ENCODE measurements at regions not wholly inside any gene's neighbourhood (a gene's known extent, or its start where the extent isn't known, plus 50 kb on each side); places are given as distances from the start of the nearest gene placed in this dataset.

DNA sequence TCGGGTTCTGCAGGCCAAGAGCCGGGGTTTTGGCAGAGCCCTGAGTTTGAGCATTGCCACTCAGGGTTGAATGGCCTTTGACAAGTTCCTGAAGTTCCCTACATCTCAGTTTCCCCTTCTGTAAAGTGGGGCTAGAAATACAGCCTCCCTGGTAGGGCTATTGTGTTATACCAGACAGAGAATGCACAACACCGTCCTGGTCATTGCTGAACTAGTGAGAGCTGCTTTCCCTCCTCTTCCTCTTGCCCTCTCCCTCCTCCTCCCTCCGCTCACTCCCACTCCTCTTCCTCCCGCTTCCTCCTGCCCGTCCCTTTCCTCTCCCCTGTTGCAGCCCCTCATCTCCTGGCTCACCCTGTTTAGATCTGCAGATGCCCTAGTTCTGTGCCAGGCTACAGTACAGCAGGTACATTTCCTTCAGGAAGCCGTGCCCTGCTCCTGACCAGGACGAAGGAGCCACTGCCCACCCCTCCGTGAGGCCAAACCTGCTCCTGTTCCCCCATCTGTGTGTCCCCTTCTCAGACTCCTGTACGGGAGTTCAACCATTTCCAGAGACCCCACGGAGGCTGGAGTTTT, 91.5 kb upstream of the SHANK2 start:
- H3K4me3 ChIP-seq (ENCODE audit: insufficient read depth, low read depth, low read length) = no peak overlapping the region
- H3K27me3 ChIP-seq (ENCODE audit: control insufficient read depth, insufficient read depth, low read length) = no peaks in the 10 kb centered on the region
- DNase-seq = no peak
- H3K36me3 ChIP-seq (replicated peaks; ENCODE audit: control insufficient read depth, insufficient read depth, low read length) = no peaks in the 10 kb centered on the region

DNA sequence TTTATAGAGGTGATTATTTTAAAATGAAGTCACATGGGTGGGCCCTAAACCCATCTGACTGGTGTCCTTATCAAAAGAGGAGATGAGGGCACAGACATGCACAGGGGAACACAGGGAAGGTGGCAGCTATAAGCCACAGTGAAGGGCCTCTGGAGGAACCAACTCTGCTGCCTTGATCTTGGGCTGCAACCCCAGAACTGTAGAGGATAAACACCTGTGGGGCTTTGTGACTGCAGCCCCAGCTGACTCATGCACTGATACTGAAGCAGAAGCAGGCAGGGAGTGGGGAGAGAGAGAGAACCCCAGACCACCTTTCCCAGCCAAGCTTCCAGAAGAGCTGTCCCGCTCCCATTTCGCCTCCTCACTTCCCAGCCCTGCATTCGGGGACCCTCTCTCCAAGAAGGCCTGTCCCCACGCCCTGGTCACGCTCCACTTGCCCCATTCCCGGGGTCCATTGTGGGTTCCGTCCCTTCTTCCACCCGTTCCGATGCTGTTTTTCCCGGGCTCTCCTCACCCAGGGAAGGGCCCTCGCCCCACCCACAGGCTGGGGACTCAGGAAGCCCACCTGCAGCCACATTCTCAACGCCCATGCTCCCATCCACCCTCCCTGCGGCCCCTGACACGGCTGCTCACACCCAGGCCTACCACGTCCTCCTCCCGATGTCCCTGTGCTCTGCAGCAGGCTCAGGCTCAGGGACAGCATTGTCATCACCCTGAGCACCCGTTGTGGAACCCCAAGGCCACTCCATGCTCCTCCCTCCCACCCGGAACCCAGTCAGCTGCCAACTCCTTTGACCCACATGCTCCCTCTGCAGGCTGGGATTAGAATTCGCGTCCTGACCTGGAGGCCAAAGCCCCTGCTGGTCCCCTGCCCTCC, 90.8 kb upstream of the SHANK2 start:
- H3K4me3 ChIP-seq (ENCODE audit: insufficient read depth, low read depth, low read length) = no peak overlapping the region
- no peaks in the 10 kb centered on the region for H3K27me3 ChIP-seq (ENCODE audit: control insufficient read depth, insufficient read depth, low read length)
- DNase-seq = peak; percentile 95
- H3K36me3 ChIP-seq (replicated peaks; ENCODE audit: control insufficient read depth, insufficient read depth, low read length) = no peaks in the 10 kb centered on the region

DNA sequence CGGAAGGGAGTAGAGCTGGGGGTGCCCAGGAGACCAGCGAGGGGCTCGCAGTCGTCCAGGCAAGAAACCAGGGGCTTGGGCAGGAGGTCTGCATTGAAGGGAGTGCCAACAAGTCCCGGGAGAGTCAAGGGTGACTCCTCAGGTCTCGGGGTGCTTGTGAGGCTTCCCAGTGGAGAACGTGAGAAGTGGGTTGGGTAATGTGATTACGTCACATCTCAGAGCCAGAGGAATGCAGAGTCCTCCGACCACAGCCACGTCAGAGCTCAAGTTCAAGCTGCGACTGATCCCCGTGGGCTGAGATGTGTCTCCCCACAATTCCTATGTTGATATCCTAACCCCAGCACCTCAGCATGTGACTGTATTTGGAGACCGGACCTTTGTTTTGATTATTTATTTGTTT, 89.7 kb upstream of the SHANK2 start:
- Histone ChIP-seq H3K36me3 (replicated peaks; ENCODE audit: control insufficient read depth, insufficient read depth, low read length) (no peaks in the 10 kb centered on the region), H3K4me3 (ENCODE audit: insufficient read depth, low read depth, low read length) (no peak overlapping the region), H3K27me3 (ENCODE audit: control insufficient read depth, insufficient read depth, low read length) (no peaks in the 10 kb centered on the region)
- no peak for DNase-seq

DNA sequence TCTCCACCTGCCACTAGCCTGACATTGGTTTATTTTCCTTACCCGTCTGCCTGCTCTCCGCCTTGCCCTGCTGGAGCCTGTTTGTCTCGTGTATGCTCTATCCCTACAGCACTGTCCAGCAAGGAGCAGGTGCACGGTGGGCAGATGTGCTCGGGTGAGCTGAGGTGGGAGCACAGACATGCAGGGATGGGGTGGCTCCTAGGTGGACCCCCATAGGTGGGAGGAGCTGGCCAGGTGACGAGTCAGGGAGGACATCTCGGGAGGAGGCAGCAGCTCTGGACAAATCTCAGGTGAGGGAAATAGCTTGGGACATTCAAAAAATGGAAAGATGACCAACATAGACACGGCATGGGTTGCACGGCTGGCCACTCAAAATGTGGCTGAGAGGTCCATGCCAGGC, 89.2 kb upstream of the SHANK2 start:
- H3K27me3 ChIP-seq (ENCODE audit: control insufficient read depth, insufficient read depth, low read length) = no peaks in the 10 kb centered on the region
- no peak overlapping the region for H3K4me3 ChIP-seq (ENCODE audit: insufficient read depth, low read depth, low read length)
- H3K36me3 ChIP-seq (replicated peaks; ENCODE audit: control insufficient read depth, insufficient read depth, low read length) = no peaks in the 10 kb centered on the region
- DNase-seq = no peak

DNA sequence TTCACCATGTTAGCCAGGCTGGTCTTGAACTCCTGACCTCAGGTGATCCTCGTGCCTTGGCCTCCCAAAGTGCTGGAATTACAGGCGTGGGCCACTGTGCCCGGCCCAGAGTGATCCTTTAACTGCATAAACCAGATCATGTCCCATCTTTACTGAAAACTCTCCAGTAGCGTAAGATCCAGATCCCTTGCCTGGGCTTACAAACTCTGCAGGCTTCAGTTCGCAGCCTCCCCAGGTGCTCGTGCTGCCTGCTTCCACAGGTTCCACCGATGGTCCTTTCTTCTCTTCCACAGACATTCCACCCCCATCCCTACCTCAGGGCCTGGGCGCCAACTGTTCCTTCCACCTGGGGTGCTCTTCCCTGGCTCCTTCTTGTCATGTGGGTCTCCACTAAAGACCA, 88.8 kb upstream of the SHANK2 start:
- Histone ChIP-seq H3K27me3 (ENCODE audit: control insufficient read depth, insufficient read depth, low read length) (no peaks in the 10 kb centered on the region), H3K36me3 (replicated peaks; ENCODE audit: control insufficient read depth, insufficient read depth, low read length) (no peaks in the 10 kb centered on the region), H3K4me3 (ENCODE audit: insufficient read depth, low read depth, low read length) (no peak overlapping the region)
- no peak for DNase-seq

DNA sequence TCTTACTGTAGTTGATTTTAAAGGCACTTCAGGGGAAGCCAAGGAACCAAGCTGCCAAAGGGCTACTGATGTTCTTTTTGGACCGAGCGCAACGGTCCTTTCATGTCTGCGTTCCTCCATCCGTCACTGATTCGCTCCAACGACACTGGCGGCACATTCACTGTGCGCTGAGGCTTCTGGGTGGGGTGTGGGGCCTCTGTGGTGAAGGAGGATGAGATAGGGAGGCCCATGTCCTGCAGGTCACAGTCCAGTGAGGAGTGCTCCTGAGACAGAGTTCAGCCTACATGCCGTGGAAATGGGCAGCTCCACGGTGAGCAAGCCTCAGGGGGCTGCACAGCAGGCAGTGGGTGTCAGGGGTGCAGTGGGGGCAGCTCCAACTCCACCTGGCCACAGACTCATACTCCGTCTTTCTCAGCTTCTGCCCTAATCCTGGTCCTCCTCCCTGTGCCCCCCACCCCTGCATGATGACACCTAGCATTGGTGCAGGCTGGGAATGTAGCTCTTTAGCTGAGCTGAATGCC, 87.8 kb upstream of the SHANK2 start:
- H3K4me3 ChIP-seq (ENCODE audit: insufficient read depth, low read depth, low read length) = no peak overlapping the region
- no peak for DNase-seq
- no peaks in the 10 kb centered on the region for H3K36me3 ChIP-seq (replicated peaks; ENCODE audit: control insufficient read depth, insufficient read depth, low read length)

DNA sequence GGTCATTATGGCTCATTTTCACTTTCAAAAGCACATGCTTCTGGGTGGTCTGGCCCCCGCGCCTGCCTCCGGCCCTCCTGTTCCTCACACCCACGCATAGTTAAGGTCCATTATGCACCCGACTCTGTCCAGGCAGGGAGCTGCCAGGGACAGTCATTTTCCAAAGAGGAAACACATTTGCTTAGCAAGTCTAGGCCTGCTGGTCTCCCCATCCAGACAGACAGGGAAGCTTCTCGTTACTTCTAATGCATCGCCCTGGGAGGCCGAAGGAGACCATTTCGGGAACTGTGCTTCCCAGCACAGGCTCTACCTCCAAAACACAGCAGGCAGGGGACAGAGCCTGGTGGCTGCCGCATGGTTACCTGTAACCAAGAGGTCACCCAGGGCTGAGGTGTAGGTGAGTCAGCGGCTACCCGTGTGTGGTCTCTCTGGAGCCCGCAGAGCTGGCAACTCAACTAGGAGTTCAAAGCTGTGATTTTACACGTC, 87.1 kb upstream of the SHANK2 start:
- Histone ChIP-seq H3K4me3 (ENCODE audit: insufficient read depth, low read depth, low read length) (no peak overlapping the region), H3K36me3 (replicated peaks; ENCODE audit: control insufficient read depth, insufficient read depth, low read length) (no peaks in the 10 kb centered on the region), H3K27me3 (ENCODE audit: control insufficient read depth, insufficient read depth, low read length) (no peaks in the 10 kb centered on the region)
- DNase-seq = no peak

More for the DNA sequence above, 87.8 kb upstream of the SHANK2 start:
- no peaks in the 10 kb centered on the region for H3K27me3 ChIP-seq (ENCODE audit: control insufficient read depth, insufficient read depth, low read length)

DNA sequence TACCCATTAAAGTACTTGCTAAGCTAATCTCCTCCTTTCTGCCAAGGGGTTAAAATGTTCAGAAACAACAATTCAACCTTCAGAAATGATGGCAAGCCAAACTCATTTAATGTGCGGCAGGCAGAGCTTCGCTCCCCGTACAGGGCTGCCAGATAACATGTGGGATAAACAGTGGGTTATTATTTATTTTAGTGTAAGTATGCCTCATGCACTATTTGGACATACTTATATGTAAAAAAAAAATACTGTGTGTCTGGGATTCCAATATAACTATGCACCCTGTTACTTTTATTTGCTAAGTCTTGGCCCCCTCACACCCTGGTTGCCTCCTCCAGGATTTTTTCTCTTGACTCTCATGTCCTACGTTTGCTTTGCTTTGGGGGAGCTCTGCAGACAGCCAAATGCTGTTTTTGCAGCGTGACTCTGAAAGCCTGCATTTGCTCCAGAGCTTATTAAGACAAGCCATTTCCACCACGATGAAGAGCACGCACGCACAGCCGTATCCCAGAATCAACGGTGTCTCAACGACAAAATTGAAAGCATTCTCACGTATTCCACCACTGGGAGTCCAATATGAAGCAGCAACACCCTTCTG, 86.5 kb upstream of the SHANK2 start:
- Histone ChIP-seq H3K36me3 (replicated peaks; ENCODE audit: control insufficient read depth, insufficient read depth, low read length) (no peaks in the 10 kb centered on the region), H3K4me3 (ENCODE audit: insufficient read depth, low read depth, low read length) (no peak overlapping the region), H3K27me3 (ENCODE audit: control insufficient read depth, insufficient read depth, low read length) (no peaks in the 10 kb centered on the region)
- DNase-seq = peak; percentile 26

DNA sequence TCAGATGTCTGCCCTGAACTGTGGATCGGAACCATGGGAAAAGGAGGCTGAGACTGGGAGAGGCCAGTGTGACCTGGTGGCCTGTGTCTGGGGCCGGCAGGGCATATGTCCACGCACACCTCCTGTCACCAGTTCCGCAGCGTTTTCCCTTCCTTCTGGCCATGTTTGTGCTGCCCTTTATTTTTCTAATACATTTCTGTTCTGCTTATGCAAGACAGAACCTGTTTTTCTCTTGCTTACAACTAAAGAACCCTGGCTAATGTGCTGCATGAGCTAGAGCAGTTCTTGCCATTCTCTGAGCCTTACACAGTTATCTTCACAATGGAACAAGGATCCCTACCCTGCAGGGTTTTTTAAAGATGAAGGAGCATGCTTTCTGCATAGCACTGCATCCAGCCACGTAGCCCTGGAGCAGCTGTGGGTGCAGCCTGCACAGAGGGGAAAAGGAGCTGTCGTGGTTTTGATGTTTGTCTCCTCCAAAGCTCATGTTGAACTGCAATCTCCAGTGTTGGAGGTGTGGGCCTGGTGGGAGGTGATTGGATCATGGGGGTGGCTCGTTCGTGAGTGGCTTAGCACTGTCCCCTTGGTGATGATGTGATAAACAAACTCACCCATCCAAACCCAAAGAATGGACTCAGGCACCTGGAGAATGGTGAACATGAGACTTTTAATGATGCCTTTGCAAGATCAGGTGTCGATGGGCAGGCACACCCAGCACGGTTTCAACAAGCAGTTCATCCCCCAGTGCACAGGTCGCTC, 84.8 kb upstream of the SHANK2 start:
- DNase-seq = peak; percentile 17
- Histone ChIP-seq H3K36me3 (replicated peaks; ENCODE audit: control insufficient read depth, insufficient read depth, low read length) (no peaks in the 10 kb centered on the region), H3K4me3 (ENCODE audit: insufficient read depth, low read depth, low read length) (no peak overlapping the region), H3K27me3 (ENCODE audit: control insufficient read depth, insufficient read depth, low read length) (no peaks in the 10 kb centered on the region)

DNA sequence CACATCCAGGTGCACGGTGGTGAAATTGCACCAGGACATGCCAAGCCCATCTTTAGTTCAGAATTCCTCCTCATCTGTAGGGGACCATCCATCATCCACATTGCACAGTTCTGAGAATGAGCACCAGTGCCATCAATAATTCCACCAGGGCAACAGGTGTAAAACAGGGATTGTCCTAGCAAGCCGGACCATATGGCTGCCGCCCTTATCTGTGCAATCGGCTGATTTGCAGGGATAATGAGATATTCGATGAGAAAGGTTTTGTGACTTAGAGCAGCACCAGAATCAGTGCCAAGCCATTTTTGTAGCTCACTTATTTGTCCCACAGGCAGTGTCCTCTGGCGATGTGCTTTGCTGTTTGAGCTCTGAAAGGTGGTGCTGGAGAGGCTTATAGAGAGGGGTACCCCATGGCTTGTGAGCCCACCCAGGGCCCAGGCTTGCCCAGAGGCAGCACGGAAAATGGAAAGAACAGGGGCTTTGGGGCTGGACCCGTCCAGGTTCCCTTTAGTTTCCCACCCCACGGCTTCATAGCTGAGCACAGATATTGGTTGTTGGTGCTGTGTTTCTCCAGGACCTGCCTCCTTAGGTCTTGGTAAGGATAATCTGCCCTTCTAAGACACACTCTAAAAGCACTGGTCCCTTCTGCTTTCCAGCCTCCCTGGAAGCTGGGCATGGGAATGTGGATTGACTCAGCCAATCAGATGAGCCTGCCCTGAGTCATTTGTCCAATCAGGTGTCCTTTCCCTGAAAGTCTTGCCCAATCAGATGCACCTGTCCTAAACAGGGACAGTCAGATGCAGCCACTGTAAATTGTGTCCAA, 84.0 kb upstream of the SHANK2 start:
- peak; percentile 22 for DNase-seq

DNA sequence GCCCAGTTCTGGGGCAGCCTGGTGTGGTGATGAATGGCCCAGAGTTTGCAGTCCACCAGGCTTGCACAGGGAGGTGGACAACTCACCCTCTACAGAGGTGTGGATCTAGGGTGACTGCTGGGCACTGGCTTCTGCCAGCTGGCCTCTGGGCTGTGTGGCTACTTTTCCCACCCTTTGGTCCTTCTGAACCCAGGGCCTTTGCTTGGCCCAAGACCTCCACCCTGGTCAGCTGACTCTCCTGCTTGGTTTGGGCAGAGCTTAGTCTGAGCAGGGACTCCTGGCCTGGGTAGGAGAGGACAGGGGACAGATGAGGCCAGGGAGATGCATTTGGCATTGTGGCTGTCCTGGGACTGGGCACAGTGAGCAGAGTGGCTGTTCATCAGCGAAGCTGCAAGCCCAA, 83.0 kb upstream of the SHANK2 start:
- H3K36me3 ChIP-seq (replicated peaks; ENCODE audit: control insufficient read depth, insufficient read depth, low read length) = no peaks in the 10 kb centered on the region
- H3K27me3 ChIP-seq (ENCODE audit: control insufficient read depth, insufficient read depth, low read length) = no peaks in the 10 kb centered on the region
- H3K4me3 ChIP-seq (ENCODE audit: insufficient read depth, low read depth, low read length) = no peak overlapping the region
- DNase-seq = no peak

More for the DNA sequence above, 84.0 kb upstream of the SHANK2 start:
- no peak overlapping the region for H3K4me3 ChIP-seq (ENCODE audit: insufficient read depth, low read depth, low read length)
- no peaks in the 10 kb centered on the region for H3K36me3 ChIP-seq (replicated peaks; ENCODE audit: control insufficient read depth, insufficient read depth, low read length)
- H3K27me3 ChIP-seq (ENCODE audit: control insufficient read depth, insufficient read depth, low read length) = no peaks in the 10 kb centered on the region

DNA sequence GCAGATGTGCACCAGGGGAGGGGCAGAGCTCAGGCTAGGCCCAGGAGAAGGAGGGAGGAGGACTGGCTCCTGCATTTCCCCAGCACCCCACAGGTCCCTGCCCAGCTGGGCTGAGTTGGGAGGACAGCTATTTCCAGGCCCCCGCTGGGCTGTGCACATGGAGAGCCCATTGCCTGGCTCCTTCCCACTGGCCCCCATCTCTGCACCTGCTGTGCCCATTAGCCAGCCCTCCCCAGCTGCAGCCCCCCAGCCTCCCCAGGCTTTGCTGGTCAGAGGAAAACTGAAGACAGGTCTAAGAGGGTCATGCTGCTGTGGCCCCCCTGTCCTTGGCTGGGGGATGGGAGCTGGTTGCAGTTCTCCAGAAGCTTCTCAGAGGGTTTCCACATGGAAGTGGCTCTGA, 81.8 kb upstream of the SHANK2 start:
- no peak for DNase-seq

DNA sequence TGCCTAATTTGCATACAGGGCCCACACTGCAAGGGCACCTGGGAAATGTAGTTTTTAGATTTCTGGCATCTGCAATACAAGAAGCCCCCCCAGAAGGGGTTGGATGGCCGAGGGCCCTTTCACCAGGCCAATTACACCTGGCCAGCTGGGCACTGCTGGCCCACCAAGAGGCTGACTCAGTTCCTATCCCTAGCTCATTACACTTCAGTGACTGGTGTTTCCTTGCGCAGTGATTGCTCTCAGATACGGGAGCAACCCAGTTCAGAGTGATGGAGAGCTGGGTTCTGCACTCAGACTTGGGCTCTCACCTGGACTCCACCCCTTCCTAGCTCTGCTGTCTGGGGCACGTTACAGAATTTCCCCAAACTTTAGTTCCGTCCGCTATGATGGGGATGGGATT, 81.1 kb upstream of the SHANK2 start:
- peak; percentile 30 for DNase-seq
- no peaks in the 10 kb centered on the region for H3K36me3 ChIP-seq (replicated peaks; ENCODE audit: control insufficient read depth, insufficient read depth, low read length)
- no peaks in the 10 kb centered on the region for H3K27me3 ChIP-seq (ENCODE audit: control insufficient read depth, insufficient read depth, low read length)
- H3K4me3 ChIP-seq (ENCODE audit: insufficient read depth, low read depth, low read length) = no peak overlapping the region

More for the DNA sequence above, 81.8 kb upstream of the SHANK2 start:
- Histone ChIP-seq H3K27me3 (ENCODE audit: control insufficient read depth, insufficient read depth, low read length) (no peaks in the 10 kb centered on the region), H3K36me3 (replicated peaks; ENCODE audit: control insufficient read depth, insufficient read depth, low read length) (no peaks in the 10 kb centered on the region), H3K4me3 (ENCODE audit: insufficient read depth, low read depth, low read length) (no peak overlapping the region)

DNA sequence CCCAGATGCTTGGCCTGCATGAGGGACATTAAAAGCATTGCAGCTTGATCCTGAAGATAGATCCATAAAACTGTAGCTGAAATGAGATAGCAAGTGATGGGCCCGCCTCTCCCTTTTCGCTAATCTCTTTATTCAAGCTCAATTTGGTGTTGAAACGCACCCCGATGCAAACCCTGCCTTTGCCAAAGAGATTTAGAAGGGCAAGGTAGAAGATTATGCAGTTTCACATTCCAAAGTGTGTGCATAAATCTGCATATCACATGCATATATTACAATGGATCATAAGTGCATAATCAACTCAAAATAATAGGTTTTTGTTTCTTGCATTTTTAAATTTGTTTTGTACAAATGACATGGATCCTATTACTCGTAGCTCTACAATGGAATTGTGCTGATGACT, 80.1 kb upstream of the SHANK2 start:
- Histone ChIP-seq H3K4me3 (ENCODE audit: insufficient read depth, low read depth, low read length) (no peak overlapping the region), H3K36me3 (replicated peaks; ENCODE audit: control insufficient read depth, insufficient read depth, low read length) (no peaks in the 10 kb centered on the region), H3K27me3 (ENCODE audit: control insufficient read depth, insufficient read depth, low read length) (no peaks in the 10 kb centered on the region)
- no peak for DNase-seq
